T-helper 1 cell treated with Interleukin-12 subunit alpha and Interleukin-12 subunit beta and Interleukin-4 antibody, amounts not matched to agents 30 μg/mL and 1 μg/mL, for 36 hours (primary cell): ENCODE measurements at regions not wholly inside any gene's neighbourhood (a gene's known extent, or its start where the extent isn't known, plus 50 kb on each side); places are given as distances from the start of the nearest gene placed in this dataset.
"Not testable (repeated sequence)": the region's sequence is repeated elsewhere in the genome, so short reads cannot be mapped to it uniquely, and the experiment has no call there.

Source experiments
- H3K27ac Mint-ChIP-seq: one replicate; pipeline ENCODE4 v1.8.0; 2021; ENCODE audit warnings: mild to moderate bottlenecking, mixed read lengths
- H3K27me3 Mint-ChIP-seq: one replicate; pipeline ENCODE4 v1.8.0; 2021; ENCODE audit warnings: low read depth, mixed read lengths
- H3K36me3 Mint-ChIP-seq: one replicate; pipeline ENCODE4 v1.8.0; 2021; ENCODE audit warnings: low read depth, mixed read lengths
- H3K4me1 Mint-ChIP-seq: one replicate; pipeline ENCODE4 v1.8.0; 2021; ENCODE audit warnings: low read depth, mixed read lengths
- H3K4me3 Mint-ChIP-seq: one replicate; pipeline ENCODE4 v1.8.0; 2021; ENCODE audit warnings: mild to moderate bottlenecking, moderate library complexity, mixed read lengths
- H3K9me3 Mint-ChIP-seq: one replicate; pipeline ENCODE4 v1.8.0; 2021; ENCODE audit warnings: mixed read lengths

GRCh38 chr2:57417007-57417406 lies 629.6 kb upstream of the VRK2 start:
- H3K9me3 Mint-ChIP-seq, result peaks cover 21% of the 10 kb centered on the region
- no peaks in the 10 kb centered on the region for H3K36me3 Mint-ChIP-seq
- H3K4me1 Mint-ChIP-seq, result no peaks in the 10 kb centered on the region
- no peak overlapping the region for H3K4me3 Mint-ChIP-seq
- no peak overlapping the region for H3K27ac Mint-ChIP-seq
- H3K27me3 Mint-ChIP-seq, result no peaks in the 10 kb centered on the region

- H3K9me3 Mint-ChIP-seq, H3K27ac Mint-ChIP-seq, H3K4me1 Mint-ChIP-seq, H3K27me3 Mint-ChIP-seq, H3K36me3 Mint-ChIP-seq, H3K4me3 Mint-ChIP-seq: not testable (repeated sequence)
Measured at GRCh38 chr2:57418859-57419346, 627.7 kb upstream of the VRK2 start.

DNA sequence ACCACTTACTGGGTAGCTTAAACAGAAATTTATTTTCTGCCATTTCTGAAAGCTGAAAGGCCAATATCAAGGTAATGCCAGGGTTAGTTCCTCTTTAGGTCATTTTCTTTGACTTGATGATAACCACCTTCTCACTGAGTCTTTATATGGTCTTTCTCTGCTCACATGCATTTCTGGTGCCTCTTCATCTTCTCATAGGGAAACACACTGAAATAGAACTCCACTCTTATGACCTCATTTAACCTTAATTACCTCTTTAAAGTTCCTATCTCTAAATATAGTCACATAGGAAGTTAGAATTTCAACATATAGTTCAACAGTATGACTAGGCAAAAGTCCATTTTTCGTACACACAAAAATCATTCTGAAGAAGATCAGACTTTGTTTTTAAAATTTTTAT lies 616.8 kb upstream of the VRK2 start:
- Mint-ChIP-seq H3K27ac (no peak overlapping the region), H3K9me3 (peaks cover 3% of the 10 kb centered on the region), H3K27me3 (no peaks in the 10 kb centered on the region), H3K36me3 (no peaks in the 10 kb centered on the region), H3K4me3 (no peak overlapping the region), H3K4me1 (no peaks in the 10 kb centered on the region)

DNA sequence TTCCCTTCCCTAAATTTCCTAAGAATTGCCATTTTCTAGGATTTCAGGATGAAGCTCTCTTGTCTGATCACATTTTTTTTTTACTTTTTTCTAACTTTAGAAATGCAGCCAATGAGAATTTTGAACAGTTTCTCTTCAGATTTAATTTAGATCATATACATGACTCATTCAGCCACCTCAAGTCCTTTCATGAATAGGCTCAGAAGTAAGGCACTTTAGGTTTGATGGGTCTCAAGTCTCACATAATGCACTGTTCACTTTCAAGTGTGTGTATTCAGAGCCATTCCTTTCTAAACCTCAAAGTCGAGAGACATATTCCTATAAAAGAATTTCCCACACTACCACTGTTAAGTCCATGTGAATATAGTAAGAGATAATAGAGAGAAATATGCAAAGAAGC lies 614.1 kb upstream of the VRK2 start:
- H3K27me3 Mint-ChIP-seq, result no peaks in the 10 kb centered on the region
- H3K4me3 Mint-ChIP-seq, result no peak overlapping the region
- no peaks in the 10 kb centered on the region for H3K9me3 Mint-ChIP-seq
- no peaks in the 10 kb centered on the region for H3K36me3 Mint-ChIP-seq
- H3K27ac Mint-ChIP-seq, result no peak overlapping the region
- no peaks in the 10 kb centered on the region for H3K4me1 Mint-ChIP-seq

GRCh38 chr2:57434441-57434840 lies 612.2 kb upstream of the VRK2 start:
- Mint-ChIP-seq H3K36me3 (no peaks in the 10 kb centered on the region), H3K4me3 (no peak overlapping the region), H3K4me1 (no peaks in the 10 kb centered on the region), H3K27me3 (no peaks in the 10 kb centered on the region), H3K27ac (no peak overlapping the region), H3K9me3 (no peaks in the 10 kb centered on the region)

DNA sequence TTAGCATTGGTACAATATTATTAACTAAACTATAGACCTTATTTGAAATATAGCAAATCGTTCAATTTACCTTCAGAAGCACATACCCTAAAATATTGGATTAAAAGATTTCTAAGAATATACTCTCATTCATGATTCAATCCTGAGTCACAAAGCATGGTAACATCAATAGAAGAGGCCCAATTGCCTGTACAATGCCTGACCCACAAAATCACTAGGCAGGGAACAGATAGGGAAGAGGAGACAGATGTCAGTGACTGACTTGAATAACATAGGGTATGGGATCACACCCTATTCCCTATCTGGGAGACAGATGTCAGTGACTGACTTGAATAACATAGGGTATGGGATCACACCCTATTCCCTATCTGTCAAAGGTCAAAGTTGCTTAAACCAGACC lies 611.6 kb upstream of the VRK2 start:
- H3K9me3 Mint-ChIP-seq, result no peaks in the 10 kb centered on the region
- H3K27me3 Mint-ChIP-seq, result no peaks in the 10 kb centered on the region
- no peak overlapping the region for H3K4me3 Mint-ChIP-seq
- H3K4me1 Mint-ChIP-seq, result no peaks in the 10 kb centered on the region
- no peak overlapping the region for H3K27ac Mint-ChIP-seq
- H3K36me3 Mint-ChIP-seq, result no peaks in the 10 kb centered on the region

DNA sequence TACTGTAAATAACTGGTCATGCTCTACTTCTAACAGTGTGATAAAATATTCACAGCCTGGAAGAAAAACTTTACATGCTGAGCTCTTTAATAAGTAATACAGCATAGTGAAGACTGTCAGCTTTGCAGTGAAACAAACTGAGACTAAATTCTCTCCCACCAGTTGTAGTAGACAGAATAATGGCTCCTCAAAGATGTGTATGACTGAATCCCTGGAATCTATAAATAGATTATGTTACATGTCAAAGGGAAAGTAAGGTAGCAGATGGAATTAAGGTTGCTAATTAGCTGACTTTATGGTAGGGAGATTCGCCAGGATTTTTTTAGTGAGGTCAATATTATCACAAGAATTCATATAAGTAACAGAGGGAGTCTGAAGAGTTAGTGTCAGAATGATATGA lies 609.5 kb upstream of the VRK2 start:
- Mint-ChIP-seq H3K36me3 (no peaks in the 10 kb centered on the region), H3K9me3 (no peaks in the 10 kb centered on the region), H3K27ac (no peak overlapping the region), H3K27me3 (no peaks in the 10 kb centered on the region), H3K4me3 (no peak overlapping the region), H3K4me1 (no peaks in the 10 kb centered on the region)

GRCh38 chr2:57440437-57440836 lies 606.2 kb upstream of the VRK2 start:
- Mint-ChIP-seq H3K27ac (no peak overlapping the region), H3K4me1 (no peaks in the 10 kb centered on the region), H3K4me3 (no peak overlapping the region), H3K9me3 (no peaks in the 10 kb centered on the region), H3K27me3 (no peaks in the 10 kb centered on the region), H3K36me3 (no peaks in the 10 kb centered on the region)

GRCh38 chr2:57443086-57443485 lies 603.5 kb upstream of the VRK2 start:
- H3K9me3 Mint-ChIP-seq, result no peaks in the 10 kb centered on the region
- H3K27ac Mint-ChIP-seq, result no peak overlapping the region
- no peaks in the 10 kb centered on the region for H3K27me3 Mint-ChIP-seq
- no peak overlapping the region for H3K4me3 Mint-ChIP-seq
- no peaks in the 10 kb centered on the region for H3K4me1 Mint-ChIP-seq
- no peaks in the 10 kb centered on the region for H3K36me3 Mint-ChIP-seq

DNA sequence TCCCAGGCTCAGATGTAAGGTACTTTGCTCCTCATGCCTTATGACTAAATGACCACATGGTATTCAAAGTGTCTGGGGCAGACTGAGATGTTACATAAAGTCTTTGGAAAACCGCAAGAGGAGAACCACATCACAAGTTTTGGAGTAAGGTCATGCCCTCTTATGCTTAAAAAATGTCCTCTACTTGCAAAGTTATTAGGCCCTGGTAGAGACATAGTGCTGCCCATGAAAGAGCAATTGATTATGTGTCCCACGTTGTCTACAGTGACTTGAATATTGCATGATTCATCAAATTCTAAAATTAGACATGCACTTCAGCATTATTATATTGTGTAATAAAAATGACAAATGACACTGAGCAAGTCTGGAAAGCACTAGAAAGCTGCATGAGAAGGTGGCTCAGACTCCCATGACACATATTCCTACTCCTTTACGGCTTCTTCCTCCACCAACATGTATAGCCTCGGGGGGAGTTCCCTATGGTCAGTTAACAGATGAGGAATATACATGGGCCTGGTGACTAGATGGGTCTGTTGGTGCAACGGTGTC lies 602.6 kb upstream of the VRK2 start:
- no peaks in the 10 kb centered on the region for H3K4me1 Mint-ChIP-seq
- no peak overlapping the region for H3K4me3 Mint-ChIP-seq
- no peaks in the 10 kb centered on the region for H3K27me3 Mint-ChIP-seq
- no peak overlapping the region for H3K27ac Mint-ChIP-seq
- no peaks in the 10 kb centered on the region for H3K36me3 Mint-ChIP-seq
- H3K9me3 Mint-ChIP-seq, result no peaks in the 10 kb centered on the region

GRCh38 chr2:57444752-57445430 lies 601.7 kb upstream of the VRK2 start:
- Mint-ChIP-seq H3K9me3 (no peaks in the 10 kb centered on the region), H3K27me3 (no peaks in the 10 kb centered on the region), H3K4me1 (no peaks in the 10 kb centered on the region), H3K4me3 (no peak overlapping the region), H3K27ac (no peak overlapping the region), H3K36me3 (no peaks in the 10 kb centered on the region)

GRCh38 chr2:57448816-57449215 lies 597.8 kb upstream of the VRK2 start:
- Mint-ChIP-seq H3K27ac (no peak overlapping the region), H3K9me3 (no peaks in the 10 kb centered on the region), H3K27me3 (no peaks in the 10 kb centered on the region), H3K36me3 (no peaks in the 10 kb centered on the region), H3K4me1 (no peaks in the 10 kb centered on the region), H3K4me3 (no peak overlapping the region)

DNA sequence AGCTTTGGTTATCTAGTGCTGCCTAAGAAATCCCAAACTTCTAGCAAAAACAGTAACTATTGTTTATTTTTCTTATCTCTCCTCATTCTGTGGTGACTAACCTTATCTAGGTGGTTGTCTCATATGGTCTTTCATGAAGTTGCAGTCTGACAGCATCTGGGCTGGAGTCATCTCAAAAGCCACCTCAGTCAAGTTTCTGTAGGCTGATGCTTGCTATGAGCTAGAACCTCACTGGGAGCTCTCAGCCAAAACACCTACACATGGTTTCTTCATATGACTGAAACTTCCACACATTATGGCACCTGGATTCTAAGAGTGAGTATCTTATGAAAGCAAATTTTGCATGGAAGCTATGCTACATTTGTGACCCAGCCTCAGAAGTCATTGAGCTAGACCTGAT lies 596.4 kb upstream of the VRK2 start:
- Mint-ChIP-seq H3K27ac (no peak overlapping the region), H3K36me3 (no peaks in the 10 kb centered on the region), H3K4me1 (no peaks in the 10 kb centered on the region), H3K27me3 (no peaks in the 10 kb centered on the region), H3K4me3 (no peak overlapping the region), H3K9me3 (no peaks in the 10 kb centered on the region)

GRCh38 chr2:57452634-57453033 lies 594.0 kb upstream of the VRK2 start:
- Mint-ChIP-seq H3K4me1 (no peaks in the 10 kb centered on the region), H3K27ac (no peak overlapping the region), H3K4me3 (no peak overlapping the region), H3K36me3 (no peaks in the 10 kb centered on the region), H3K27me3 (no peaks in the 10 kb centered on the region), H3K9me3 (no peaks in the 10 kb centered on the region)

- no peaks in the 10 kb centered on the region for H3K27me3 Mint-ChIP-seq
- H3K36me3 Mint-ChIP-seq, result no peaks in the 10 kb centered on the region
- no peak overlapping the region for H3K4me3 Mint-ChIP-seq
- H3K9me3 Mint-ChIP-seq, result no peaks in the 10 kb centered on the region
- no peak overlapping the region for H3K27ac Mint-ChIP-seq
- H3K4me1 Mint-ChIP-seq, result no peaks in the 10 kb centered on the region
Measured at GRCh38 chr2:57453945-57454344, 592.7 kb upstream of the VRK2 start.
